Muscle layer of duodenum (tissue), 2 donors: ENCODE measurements at regions not wholly inside any gene's neighbourhood (a gene's known extent, or its start where the extent isn't known, plus 50 kb on each side); places are given as distances from the start of the nearest gene placed in this dataset.

Experiments
- H3K27ac ChIP-seq: one replicate; pipeline ENCODE4 v1.7.0; 2013; ENCODE audit warnings: mild to moderate bottlenecking, low read length
- H3K27me3 ChIP-seq: one replicate; pipeline ENCODE4 v1.7.0; 2013; ENCODE audit warnings: low read depth, mild to moderate bottlenecking, control low read depth, low read length
- H3K36me3 ChIP-seq, 2 donors: one replicate each; pipeline ENCODE4 v1.7.0; 2013; ENCODE audit warnings: low read length in 2 of 2, control low read depth in 1 of 2, mild to moderate bottlenecking in 1 of 2; ENCODE audit not compliant: insufficient read depth in 2 of 2, control insufficient read depth in 1 of 2
- H3K4me1 ChIP-seq, 2 donors: one replicate each; pipeline ENCODE4 v1.7.0; 2013; ENCODE audit warnings: low read length in 2 of 2, mild to moderate bottlenecking in 2 of 2, control low read depth in 1 of 2, moderate library complexity in 1 of 2; ENCODE audit not compliant: insufficient read depth in 2 of 2, control insufficient read depth in 1 of 2
- H3K4me3 ChIP-seq, 2 donors: one replicate each; pipeline ENCODE4 v1.7.0; 2013; ENCODE audit warnings: low read length in 2 of 2, low read depth in 1 of 2, mild to moderate bottlenecking in 1 of 2
- H3K9me3 ChIP-seq, 2 donors: one replicate each; pipeline ENCODE4 v1.7.0; 2013; ENCODE audit warnings: low read length in 2 of 2, control low read depth in 1 of 2, mild to moderate bottlenecking in 1 of 2; ENCODE audit not compliant: control insufficient read depth in 1 of 2
- donor health status: healthy.

DNA sequence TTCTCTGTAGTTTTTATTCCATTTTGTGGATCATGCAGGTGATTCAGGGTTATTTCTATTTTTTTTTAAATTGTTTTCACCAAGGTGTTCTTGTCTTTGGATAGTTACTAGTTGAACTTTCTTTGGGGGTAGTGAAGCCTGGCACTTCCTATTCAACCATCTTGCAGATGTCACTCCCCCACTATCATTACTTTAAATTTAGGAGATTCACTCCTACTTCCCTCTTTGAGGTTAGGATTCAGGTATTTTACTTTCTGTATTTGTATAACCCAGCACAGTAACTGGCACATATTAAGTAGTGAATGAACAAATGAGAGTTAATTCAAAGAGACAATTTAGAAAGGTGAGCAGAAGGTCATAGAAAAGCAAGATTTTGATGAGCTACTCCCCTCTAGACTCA, 255.6 kb downstream of the ATP23 start:
- Histone ChIP-seq H3K4me1 (no peaks in the 10 kb centered on the region), H3K36me3 (no peaks in the 10 kb centered on the region), H3K9me3 (peaks cover 0 to 3% of the 10 kb centered on the region in 2 donors), H3K27me3 (no peaks in the 10 kb centered on the region), H3K27ac (no peak overlapping the region), H3K4me3 (no peak overlapping the region)

DNA sequence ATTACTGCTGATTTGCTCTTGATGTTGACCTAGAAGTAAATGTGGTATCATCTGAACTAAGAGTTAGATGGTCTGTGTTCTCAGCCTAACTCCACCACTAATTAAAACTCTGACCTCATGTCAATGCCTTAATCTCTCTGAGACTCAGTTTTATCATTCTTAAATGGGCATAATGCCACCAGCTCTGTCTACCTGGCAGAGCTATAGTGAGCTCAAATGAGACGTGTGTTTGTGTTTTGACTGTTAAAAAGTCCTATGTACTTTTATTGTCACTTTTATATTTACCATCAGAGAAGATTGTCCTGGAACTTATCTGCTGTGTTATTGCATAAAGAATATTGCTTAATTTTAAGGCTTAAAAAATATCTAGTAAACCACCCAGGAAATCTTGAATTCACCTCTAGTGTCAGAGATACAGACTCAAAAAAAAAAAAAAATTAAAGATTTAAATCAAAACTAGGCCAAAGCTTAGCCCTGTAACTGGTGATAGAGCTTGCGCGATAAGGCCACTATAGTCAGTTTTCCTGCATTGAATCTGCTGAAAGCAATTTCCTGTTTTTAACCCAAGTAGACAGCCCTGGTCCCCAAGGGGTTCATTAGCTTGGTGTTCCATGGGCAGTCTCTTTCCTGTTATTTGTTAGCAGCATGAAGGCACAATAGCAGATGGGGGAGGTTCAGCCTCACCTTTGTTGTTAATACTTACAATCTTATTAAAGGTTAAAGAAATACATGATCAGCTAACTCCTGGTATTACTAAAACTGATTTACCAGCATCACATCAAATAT, 261.8 kb downstream of the ATP23 start:
- Histone ChIP-seq H3K9me3 (no peaks in the 10 kb centered on the region), H3K4me3 (no peak overlapping the region), H3K36me3 (no peaks in the 10 kb centered on the region), H3K27ac (no peak overlapping the region), H3K4me1 (peaks cover 0 to 3% of the 10 kb centered on the region in 2 donors), H3K27me3 (no peaks in the 10 kb centered on the region)

DNA sequence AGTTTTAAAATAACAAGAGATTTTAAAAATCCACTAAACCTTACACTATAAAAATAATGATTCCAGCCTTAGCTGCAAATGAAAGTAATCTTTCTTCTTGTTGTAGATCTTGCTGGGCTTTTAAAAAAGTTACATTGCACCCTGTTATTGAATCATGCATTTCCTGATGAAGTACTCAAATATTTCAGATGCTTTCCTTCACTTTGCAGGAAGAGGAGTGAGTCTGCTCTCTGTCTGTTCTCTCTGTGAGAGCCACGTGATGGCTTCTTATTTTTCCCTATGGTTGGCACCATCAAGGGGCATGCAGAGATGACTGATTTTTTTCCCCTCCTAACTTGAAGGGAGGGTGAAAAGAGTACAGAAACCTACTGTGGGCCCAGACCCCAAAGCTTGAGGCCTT, 262.7 kb downstream of the ATP23 start:
- no peak overlapping the region for H3K27ac ChIP-seq

DNA sequence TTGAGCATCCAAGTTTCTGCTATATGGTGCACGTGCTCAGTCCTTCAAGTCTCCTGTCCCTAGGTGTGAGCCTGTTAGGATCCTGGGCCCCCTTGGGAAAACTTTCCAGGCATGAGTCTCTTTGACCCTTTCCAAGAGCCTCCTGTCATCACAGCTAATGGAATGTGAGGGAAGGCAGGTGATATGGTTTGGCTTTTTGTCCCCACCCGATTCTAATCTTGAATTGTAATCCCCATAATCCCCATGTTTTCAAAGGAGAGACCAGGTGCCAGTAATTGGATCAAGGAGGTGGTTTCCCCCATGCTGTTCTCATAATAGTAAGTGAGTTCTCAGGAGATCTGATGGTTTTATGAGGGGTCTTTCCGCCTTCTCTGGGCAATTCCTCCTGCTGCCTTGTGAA, 265.5 kb downstream of the ATP23 start:
- Histone ChIP-seq H3K4me3 (no peak overlapping the region), H3K36me3 (no peaks in the 10 kb centered on the region), H3K27ac (no peak overlapping the region), H3K9me3 (no peaks in the 10 kb centered on the region), H3K27me3 (no peaks in the 10 kb centered on the region), H3K4me1 (peaks cover 0 to 3% of the 10 kb centered on the region in 2 donors)

More for the DNA sequence above, 262.7 kb downstream of the ATP23 start:
- H3K4me1 ChIP-seq, result peaks cover 0 to 3% of the 10 kb centered on the region in 2 donors
- H3K27me3 ChIP-seq, result no peaks in the 10 kb centered on the region
- H3K4me3 ChIP-seq, result no peak overlapping the region
- H3K36me3 ChIP-seq, result no peaks in the 10 kb centered on the region
- H3K9me3 ChIP-seq, result no peaks in the 10 kb centered on the region

DNA sequence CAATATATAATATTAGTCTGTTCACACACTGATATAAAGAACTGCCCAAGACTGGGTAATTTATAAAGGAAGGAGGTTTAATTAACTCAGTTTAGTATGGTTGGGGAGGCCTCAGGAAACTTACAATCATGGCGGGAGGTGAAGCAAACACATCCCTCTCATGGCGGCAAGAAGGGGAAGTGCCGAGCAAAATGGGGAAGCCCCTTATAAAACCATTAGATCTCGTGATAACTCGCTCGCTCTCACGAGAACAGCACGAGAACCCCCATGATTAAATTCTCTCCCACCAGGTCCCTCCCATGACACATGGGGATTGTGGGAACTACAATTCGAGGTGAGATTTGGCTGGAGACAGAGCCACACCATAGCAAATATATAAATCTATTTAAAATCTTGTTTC, 269.8 kb downstream of the ATP23 start:
- no peaks in the 10 kb centered on the region for H3K36me3 ChIP-seq
- no peak overlapping the region for H3K4me3 ChIP-seq
- no peaks in the 10 kb centered on the region for H3K27me3 ChIP-seq

DNA sequence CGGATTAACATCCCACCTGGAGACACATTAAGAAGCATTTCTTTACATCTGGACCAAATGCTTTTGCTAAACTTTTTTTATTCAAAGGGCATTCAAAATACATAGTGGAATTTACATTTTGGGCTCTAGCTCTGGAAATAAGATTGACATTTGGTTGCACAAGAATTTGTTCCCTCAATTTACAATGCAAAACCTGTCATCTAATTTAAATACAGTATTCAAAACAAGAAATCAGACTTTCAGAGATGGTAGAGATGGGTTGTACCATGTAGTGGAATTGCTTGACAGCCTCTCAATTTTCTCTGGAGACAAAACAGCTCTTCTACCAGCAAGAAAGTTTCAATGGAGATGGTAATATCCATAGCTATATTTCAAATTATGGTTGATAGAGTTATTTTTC, 275.8 kb downstream of the ATP23 start:
- no peaks in the 10 kb centered on the region for H3K4me1 ChIP-seq
- no peaks in the 10 kb centered on the region for H3K27me3 ChIP-seq
- H3K27ac ChIP-seq, result no peak overlapping the region
- no peak overlapping the region for H3K4me3 ChIP-seq
- no peaks in the 10 kb centered on the region for H3K9me3 ChIP-seq
- no peaks in the 10 kb centered on the region for H3K36me3 ChIP-seq

More for the DNA sequence above, 269.8 kb downstream of the ATP23 start:
- H3K27ac ChIP-seq, result no peak overlapping the region
- H3K4me1 ChIP-seq, result no peaks in the 10 kb centered on the region
- no peaks in the 10 kb centered on the region for H3K9me3 ChIP-seq

DNA sequence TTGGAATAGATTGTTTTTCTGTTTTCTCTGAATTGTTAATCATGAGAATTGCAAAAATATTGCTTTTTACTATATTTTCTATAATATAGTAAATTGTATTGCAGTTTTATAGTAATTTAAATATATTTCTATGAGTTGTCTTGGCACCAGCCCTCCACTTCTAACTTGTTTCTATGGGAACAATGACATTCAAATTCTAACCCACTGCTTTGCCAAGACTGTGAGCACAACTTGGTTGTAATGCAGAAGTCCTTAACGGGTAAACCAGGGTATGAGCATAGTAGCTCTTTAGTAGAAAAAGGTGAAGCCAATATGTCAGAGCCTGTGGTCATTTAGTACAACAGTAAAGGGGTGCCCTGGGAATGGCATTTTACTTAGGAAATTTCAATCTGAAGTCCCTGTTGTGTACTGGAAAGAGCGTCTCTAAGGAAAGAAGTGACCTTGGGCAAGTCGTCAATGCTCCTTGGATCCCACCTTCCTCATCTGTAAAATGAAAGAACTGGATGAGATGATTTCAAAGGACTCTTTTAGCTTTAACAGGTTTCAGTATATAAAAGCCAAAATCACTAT, 283.3 kb downstream of the ATP23 start:
- no peaks in the 10 kb centered on the region for H3K36me3 ChIP-seq
- no peaks in the 10 kb centered on the region for H3K27me3 ChIP-seq

DNA sequence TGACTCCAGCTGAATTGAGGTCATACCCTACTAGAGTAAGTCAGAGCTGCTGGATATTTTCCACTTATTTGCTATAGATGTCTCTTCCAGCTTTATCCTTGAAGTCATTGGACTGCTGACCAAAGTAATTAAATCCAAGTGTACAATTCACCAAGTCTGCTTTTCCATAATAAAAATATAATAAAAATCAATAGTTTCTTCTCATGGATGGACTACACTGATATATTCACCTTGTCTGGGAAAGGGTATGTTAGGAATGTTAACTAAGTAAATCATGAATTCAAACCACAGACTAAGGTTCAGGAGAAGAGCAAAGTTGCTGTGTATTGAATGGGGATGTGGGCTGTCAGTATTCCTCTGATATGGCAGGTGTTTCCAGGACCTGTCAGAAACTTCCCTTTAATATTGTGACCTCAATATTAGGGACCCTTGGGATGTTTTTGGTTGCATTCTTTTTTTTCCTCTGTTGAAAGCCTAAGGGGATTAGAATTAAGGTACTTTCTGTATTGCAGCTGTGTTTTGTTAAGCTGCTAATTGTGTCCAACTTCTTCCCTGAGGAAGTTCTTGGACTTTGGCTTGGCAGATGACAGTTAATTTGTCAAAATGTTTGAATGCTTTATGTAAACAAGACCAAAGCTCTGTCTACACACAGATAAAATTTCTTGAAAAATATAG, 284.0 kb downstream of the ATP23 start:
- Histone ChIP-seq H3K27me3 (no peaks in the 10 kb centered on the region), H3K27ac (no peak overlapping the region), H3K4me1 (peaks cover 0 to 7% of the 10 kb centered on the region in 2 donors), H3K4me3 (no peak overlapping the region), H3K9me3 (no peaks in the 10 kb centered on the region), H3K36me3 (no peaks in the 10 kb centered on the region)

More for the DNA sequence above, 283.3 kb downstream of the ATP23 start:
- peaks cover 0 to 7% of the 10 kb centered on the region in 2 donors for H3K4me1 ChIP-seq
- H3K27ac ChIP-seq, result no peak overlapping the region
- no peak overlapping the region for H3K4me3 ChIP-seq
- no peaks in the 10 kb centered on the region for H3K9me3 ChIP-seq

DNA sequence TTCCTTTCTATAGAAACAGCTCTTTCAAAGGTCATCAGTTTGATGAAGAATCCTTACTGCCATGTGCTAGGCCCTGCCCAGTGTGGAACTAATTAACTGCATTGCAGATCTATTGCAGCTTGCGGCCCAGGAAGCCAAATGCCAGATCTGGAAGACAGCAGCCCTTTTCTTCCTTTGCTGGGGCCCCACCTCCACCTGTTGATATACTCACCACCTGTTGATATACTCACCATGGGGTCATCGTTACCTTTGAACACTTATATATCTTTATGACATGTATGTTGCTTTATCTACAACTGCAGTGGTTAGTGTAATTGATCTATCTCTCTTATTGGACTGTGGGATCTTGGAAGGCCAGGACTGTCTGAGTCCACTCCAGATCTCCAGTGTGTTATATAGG, 292.5 kb downstream of the ATP23 start:
- Histone ChIP-seq H3K4me1 (no peaks in the 10 kb centered on the region), H3K27me3 (no peaks in the 10 kb centered on the region), H3K4me3 (no peak overlapping the region), H3K36me3 (no peaks in the 10 kb centered on the region), H3K9me3 (peaks cover 0 to 2% of the 10 kb centered on the region in 2 donors), H3K27ac (no peak overlapping the region)

DNA sequence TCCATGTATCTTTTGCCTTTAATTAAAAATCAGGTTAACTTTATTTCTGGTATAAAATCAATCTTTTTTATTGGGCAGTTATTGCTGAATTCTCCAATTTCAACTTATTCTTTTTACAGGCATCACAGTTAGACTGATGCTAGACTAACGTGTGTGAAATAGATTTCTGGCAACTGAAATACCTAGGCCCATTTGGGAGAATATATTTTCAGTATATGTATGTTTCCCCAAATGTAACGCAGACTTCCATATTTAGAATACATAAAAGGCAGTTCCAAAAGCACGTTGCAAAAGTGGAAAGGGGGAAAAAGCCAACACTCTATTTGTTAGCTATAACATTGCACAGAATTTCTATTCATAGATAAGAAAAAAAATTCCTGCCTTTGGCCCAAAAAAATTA, 297.0 kb downstream of the ATP23 start:
- H3K4me1 ChIP-seq, result no peaks in the 10 kb centered on the region
- no peaks in the 10 kb centered on the region for H3K27me3 ChIP-seq
- no peak overlapping the region for H3K27ac ChIP-seq
- no peaks in the 10 kb centered on the region for H3K36me3 ChIP-seq
- no peaks in the 10 kb centered on the region for H3K9me3 ChIP-seq
- H3K4me3 ChIP-seq, result no peak overlapping the region

DNA sequence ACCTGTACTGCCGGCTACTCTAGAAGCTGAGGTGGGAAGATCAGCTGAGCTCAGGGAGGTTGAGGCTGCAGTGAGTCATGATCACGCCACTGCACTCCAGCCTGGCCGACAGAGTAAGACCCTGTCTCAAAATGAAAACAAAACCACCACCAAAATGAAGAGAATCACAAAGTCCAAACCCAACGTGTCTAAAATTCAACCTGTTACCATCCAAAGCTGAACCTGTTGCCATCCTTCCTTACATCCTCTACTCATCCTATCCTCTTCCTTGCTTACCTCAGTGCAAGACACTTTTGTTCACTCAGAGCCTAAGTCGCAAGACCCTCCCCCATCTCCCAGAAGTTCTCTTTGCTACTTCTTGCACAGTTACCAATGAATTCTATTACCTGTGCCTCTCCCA, 299.7 kb downstream of the ATP23 start:
- no peak overlapping the region for H3K4me3 ChIP-seq
- H3K27ac ChIP-seq, result no peak overlapping the region
- peaks cover 0 to 5% of the 10 kb centered on the region in 2 donors for H3K9me3 ChIP-seq
- no peaks in the 10 kb centered on the region for H3K4me1 ChIP-seq
- H3K36me3 ChIP-seq, result no peaks in the 10 kb centered on the region
- no peaks in the 10 kb centered on the region for H3K27me3 ChIP-seq
